GM19395 (cell line): ENCODE measurements at regions not wholly inside any gene's neighbourhood (a gene's known extent, or its start where the extent isn't known, plus 50 kb on each side); places are given as distances from the start of the nearest gene placed in this dataset.
"Not testable (repeated sequence)": the region's sequence is repeated elsewhere in the genome, so short reads cannot be mapped to it uniquely, and the experiment has no call there.

ENCODE experiments used
- ATAC-seq: cut with Tn5 transposase; IDR thresholded peaks from one replicate; pipeline ENCODE4 v1.9.1; 2021; ENCODE audit warnings: mild to moderate bottlenecking, moderate library complexity; ENCODE audit not compliant: unreplicated experiment

- ATAC-seq = no peak
These were observed 179.2 kb upstream of the PROK2 start for GRCh38 chr3:71964170-71964569.

DNA sequence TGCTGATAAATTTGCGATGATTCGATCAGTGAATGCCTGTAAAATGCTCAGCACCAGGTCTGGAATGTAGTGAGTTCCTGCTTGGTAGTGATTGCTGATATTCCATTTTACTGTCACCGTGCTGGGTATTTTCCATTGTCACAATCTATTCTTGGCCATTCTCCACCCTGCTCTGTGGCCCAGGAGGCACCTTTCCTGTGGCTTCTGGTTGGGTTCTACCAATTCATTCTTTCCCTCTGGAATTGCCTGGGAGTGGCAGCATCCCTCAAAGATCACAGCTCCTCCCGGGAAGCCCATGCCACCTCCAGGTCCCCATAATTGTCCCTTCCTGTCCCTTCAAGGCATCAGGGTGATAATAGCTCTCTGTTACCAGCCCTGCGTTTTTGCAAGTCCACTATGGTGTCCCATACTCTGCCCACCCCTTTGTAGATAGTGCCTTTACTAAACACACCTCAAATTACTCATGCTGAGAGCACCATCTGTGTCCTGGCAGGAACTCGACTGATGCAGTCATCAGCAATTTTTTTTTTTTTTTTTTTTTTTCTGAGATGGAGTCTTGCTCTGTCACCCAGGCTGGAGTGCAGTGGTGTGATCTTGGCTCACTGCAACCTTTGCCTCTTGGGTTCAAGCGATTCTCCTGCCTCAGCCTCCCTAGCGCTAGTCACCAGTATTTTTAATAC is 177.8 kb upstream of the PROK2 start:
- no peak for ATAC-seq

DNA sequence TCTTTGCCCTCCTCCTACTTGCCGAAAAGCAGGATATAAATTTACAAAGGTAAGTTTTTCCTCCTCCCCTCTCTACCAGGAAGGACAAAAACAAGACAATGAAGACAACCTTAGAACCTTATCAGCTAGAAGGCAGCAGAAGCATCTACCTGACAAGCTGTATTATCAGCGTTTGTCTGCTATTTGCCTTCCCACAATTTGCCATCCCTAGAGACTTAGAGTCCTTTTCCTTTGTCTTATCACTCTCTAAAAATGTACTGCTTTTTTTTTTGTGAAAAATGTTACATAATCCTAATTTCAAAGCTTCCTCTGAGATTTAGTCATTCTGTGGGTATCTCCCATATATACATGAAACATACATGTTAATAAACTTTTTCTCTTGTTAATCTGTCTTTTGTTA is 176.9 kb upstream of the PROK2 start:
- ATAC-seq = no peak

GRCh38 chr3:71961378-71961777 is 176.4 kb upstream of the PROK2 start:
- ATAC-seq = no peak

- peak; percentile 57 for ATAC-seq
These were observed 173.6 kb upstream of the PROK2 start for GRCh38 chr3:71958533-71958932.

- ATAC-seq = no peak
These were observed 171.8 kb upstream of the PROK2 start for GRCh38 chr3:71956716-71957115.

- no peak for ATAC-seq
These were observed 171.1 kb upstream of the PROK2 start for GRCh38 chr3:71956069-71956340.

- no peak for ATAC-seq
These were observed 170.5 kb upstream of the PROK2 start for GRCh38 chr3:71955240-71956068.

- no peak for ATAC-seq
These were observed 166.9 kb upstream of the PROK2 start for GRCh38 chr3:71951842-71952241.

DNA sequence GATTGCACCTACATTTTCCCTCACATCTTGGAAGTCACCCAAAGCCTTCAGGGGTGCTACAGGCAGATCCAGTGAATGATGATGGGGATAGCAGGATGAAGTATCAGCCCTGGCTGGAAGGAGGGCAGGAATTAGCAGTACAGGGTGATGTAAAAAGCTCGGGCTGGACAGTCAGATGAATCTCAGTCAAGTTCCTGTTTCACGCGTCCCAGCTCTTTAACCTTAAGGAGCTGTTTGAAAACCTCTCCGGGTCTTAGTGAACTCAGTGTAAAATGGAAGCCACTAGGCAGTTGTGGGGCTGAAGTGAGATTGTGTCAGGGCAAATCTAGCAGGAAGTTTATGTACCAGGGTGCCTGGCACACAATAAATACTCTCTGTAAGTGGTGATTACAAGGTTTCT is 166.4 kb upstream of the PROK2 start:
- ATAC-seq = no peak

GRCh38 chr3:71949442-71949841 is 164.5 kb upstream of the PROK2 start:
- ATAC-seq = no peak

- ATAC-seq = no peak
These were observed 159.6 kb upstream of the PROK2 start for GRCh38 chr3:71944482-71945065.

DNA sequence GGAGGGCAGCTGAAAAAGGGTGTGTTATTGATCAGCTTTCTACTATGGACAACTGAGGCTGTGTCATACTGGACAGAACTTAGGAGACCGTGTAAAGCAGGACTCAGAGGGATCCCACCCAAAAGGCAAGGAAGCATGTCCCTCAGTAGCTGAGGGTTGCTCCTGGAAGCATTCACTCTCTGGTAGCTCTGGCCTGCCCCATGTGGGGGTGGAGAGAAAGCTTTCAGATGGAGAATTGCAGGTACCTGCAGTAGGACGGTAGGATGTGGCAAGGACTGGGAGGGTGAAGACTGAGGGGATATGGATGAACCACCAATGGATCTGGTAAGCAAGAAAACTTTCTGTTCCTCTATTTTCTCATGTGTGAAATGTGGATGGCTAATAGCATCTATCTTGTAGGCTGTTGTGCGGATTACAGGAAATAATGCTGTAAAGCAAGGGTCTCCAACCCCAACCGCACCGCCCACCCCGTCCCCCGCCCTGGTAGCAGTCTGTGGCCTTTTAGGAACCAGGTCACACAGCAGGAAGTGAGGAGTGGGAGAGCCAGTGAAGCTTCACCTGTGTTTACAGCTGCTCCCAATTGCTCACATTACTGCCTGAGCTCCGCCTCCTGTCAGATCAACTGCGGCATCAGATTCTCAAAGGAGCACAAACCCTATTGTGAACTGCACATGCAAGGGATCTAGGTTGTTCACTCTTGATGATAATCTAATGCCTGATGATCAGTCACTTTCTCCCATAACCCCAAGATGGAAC is 157.7 kb upstream of the PROK2 start:
- no peak for ATAC-seq

GRCh38 chr3:71940486-71940885 is 155.5 kb upstream of the PROK2 start:
- ATAC-seq = no peak

- not testable (repeated sequence) for ATAC-seq
These were observed 153.1 kb upstream of the PROK2 start for GRCh38 chr3:71938081-71938480.

GRCh38 chr3:71936681-71937080 is 151.7 kb upstream of the PROK2 start:
- no peak for ATAC-seq

DNA sequence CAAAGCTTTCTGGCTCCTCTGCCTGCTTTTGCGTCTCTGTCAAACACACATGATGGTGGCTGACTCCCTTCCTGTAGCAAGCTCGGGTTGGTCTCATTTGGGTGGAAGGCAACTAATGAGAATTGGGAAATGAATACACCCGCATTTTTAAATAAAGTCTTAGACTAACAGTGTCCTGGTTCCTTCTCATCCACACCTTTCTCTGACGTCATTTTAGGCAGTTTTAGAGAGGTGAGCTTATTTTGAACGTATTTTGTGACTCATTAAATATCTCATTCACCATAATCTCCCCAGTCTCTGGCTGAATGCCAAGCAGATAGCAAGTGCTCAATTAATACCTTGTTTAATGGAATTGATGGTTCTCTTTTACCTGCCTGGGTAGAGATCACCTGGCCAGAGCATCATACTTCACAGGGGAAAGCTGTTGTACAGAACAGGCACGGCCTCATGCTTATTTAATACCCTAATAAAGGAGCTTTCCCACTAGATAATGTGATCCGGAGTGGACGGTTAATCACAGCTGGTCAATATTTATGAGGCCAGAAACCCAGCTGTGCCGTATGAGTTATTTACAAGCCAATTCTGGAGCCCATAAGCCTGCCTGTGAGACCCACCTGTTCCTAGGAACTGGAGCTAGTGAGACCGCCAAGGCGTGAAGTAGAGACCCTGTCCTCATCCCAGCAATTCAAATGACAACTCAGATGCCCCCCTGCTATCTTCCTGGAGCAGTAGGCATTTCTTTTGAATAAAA is 149.7 kb upstream of the PROK2 start:
- no peak for ATAC-seq

DNA sequence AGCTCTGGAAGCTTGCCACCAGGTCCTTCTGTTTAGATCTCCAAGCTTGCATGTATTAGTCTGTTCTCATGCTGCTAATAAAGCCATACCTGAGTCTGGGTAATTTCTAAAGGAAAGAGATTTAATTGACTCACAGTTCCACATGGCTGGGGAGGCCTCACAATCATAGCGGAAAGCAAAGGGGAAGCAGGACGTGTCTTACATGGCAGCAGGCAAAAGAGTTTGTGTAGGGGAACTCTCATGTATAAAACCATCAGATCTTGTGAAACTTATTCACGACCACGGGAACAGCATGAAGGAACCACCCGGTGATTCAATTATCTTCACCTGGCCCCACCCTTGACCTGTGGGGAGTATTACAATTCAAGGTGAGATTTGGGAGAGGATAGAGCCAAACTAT is 147.0 kb upstream of the PROK2 start:
- no peak for ATAC-seq

DNA sequence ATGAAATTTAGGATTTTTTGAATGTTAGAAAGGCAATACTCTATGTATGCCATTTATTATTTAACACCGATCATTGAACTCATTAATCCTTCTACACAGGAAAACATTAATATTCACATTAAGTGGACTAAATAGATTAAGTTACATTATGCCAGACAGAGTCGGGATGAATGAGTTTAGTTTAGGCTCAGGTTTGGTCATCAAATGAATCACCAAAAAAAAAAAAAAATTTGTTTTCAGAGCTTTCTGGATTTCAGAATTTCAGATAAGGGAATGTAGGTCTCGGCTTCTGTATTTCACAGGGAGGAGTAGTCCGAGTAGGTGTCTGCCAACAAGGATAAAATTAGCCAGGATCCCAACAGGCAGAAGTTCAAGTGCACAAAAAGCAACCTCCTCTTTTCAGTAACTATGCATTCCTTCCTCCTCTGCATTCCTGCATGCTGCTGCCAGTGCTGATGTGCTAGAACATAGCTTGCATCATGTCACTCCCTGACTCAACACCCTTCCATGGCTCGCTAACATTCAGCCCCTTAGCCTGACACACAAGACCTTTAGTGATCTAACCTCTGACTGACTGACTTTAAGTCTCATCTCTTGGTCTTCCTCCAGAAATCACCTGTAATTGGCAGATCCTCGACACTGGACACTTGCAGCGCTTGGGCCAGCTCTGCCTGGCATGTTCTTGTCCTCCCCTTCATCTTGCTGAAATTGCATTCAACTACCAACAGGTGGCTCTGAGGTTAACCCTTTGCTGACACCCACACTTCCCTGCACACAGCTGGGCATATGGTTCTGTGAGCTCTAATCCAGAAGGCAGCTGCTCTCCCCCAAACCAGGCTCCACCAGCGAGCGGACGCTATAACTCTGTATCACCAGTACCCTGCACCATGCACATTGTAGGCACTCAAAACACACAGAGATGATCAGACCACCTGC is 145.4 kb upstream of the PROK2 start:
- peak; percentile 63 for ATAC-seq

DNA sequence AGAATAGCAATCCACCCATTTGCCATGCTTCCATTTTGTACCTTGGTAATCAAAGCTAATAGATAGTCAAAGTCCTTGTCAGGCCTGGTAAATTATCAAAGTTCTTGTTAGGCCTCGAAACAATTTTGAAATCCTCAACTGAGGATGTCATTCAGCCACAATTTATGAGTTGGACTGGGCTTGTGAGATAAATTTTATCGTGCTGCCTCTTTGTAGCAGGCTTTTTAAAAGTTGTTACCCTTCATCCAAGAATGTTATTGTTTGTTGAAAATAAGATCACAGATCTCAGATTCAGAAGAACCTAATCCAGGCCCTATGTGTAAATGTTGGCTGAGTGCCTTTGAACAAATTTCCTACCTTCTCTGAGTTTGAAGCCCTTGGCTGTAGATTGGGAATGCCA is 143.3 kb upstream of the PROK2 start:
- no peak for ATAC-seq
